B cell (primary cell): ENCODE measurements at regions not wholly inside any gene's neighbourhood (a gene's known extent, or its start where the extent isn't known, plus 50 kb on each side); places are given as distances from the start of the nearest gene placed in this dataset.
A peak's percentile ranks its signal among the peaks of the same experiment; 100 is the strongest.

Experiments used
- EZH2 ChIP-seq: IDR thresholded peaks from 2 replicates; pipeline ENCODE4 v1.6.1; 2012; ENCODE audit warnings: borderline replicate concordance, low read depth, mild to moderate bottlenecking, moderate library complexity, low read length; ENCODE audit not compliant: insufficient read depth, poor library complexity, severe bottlenecking
- TF ChIP-seq, protein P1 (sequence below): fragments of 200-600 bp; IDR thresholded peaks from one replicate; pipeline ENCODE4 v1.8.0; 2022; ENCODE audit warnings: antibody characterized with exemption, mild to moderate bottlenecking

DNA sequence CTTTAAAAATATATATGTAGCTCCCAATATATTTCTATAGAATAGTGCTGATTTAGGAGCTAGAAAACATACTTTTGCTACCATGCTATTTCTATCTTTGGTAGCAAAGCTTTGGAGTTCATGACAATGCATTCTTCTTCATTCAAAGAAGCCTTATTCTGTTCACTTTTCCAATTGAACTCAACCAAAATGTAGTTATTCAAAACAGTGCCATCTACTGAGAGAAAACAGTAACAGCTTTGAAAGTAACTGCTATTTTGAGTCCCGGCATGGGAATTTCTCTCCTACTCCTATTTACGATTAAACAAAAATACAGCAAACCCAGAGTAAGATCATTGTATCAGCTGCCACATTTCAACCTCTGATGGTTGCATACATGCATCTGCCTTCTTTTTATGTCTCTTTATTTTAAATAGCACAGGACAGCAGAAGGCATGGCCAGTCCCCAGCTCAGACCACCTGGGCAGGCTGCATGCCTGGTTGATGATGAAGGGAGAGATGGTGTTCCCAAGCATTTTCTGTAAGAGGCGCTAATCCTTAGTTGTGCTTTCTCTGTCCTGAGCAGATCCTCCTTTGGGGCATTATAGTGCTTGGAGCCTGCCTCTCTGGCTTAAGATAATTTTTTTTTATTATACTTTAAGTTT, 69.7 kb upstream of the SULT1C3 start:
- TF ChIP-seq, protein P1, sequence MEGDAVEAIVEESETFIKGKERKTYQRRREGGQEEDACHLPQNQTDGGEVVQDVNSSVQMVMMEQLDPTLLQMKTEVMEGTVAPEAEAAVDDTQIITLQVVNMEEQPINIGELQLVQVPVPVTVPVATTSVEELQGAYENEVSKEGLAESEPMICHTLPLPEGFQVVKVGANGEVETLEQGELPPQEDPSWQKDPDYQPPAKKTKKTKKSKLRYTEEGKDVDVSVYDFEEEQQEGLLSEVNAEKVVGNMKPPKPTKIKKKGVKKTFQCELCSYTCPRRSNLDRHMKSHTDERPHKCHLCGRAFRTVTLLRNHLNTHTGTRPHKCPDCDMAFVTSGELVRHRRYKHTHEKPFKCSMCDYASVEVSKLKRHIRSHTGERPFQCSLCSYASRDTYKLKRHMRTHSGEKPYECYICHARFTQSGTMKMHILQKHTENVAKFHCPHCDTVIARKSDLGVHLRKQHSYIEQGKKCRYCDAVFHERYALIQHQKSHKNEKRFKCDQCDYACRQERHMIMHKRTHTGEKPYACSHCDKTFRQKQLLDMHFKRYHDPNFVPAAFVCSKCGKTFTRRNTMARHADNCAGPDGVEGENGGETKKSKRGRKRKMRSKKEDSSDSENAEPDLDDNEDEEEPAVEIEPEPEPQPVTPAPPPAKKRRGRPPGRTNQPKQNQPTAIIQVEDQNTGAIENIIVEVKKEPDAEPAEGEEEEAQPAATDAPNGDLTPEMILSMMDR: peak; percentile 44
- no peak for TF ChIP-seq EZH2
